ENCODE measurements at regions not wholly inside any gene's neighbourhood (a gene's known extent, or its start where the extent isn't known, plus 50 kb on each side); places are given as distances from the start of the nearest gene placed in this dataset.

GRCh38 chr20:24256307-24256706 is 213.1 kb upstream of the SYNDIG1 start:
- Histone ChIP-seq H3K36me3 (replicated peaks in 1 of 2; ENCODE audit: control insufficient read depth in 2 of 2, insufficient read depth in 2 of 2, low read length in 2 of 2) (no peaks in the 10 kb centered on the region), H3K23ac (ENCODE audit: low read depth, low read length, poor library complexity) (no peak overlapping the region), H2AK5ac (ENCODE audit: low read depth, low read length) (no peak overlapping the region), H3K14ac (ENCODE audit: low read length) (no peak overlapping the region), H3K4me3 (ENCODE audit: low read length in 2 of 2) (no peak overlapping the region), H4K8ac (ENCODE audit: low read depth, low read length) (no peak overlapping the region), H3K4me2 (ENCODE audit: insufficient read depth, low read length, poor library complexity, severe bottlenecking) (no peak overlapping the region), H2BK5ac (ENCODE audit: low read length) (no peak overlapping the region), H3K79me1 (ENCODE audit: low read depth, low read length) (no peaks in the 10 kb centered on the region), H3K4me1 (ENCODE audit: control insufficient read depth in 2 of 2, insufficient read depth in 1 of 2, low read depth in 1 of 2, low read length in 2 of 2) (no peaks in the 10 kb centered on the region), H2BK12ac (ENCODE audit: low read length) (no peak overlapping the region), H2BK15ac (ENCODE audit: low read length) (no peak overlapping the region), H3K9me3 (replicated peaks in 1 of 2; ENCODE audit: control insufficient read depth in 2 of 2, insufficient read depth in 1 of 2, low read depth in 1 of 2, low read length in 2 of 2) (no peaks in the 10 kb centered on the region), H3K27me3 (ENCODE audit: control insufficient read depth in 3 of 3, insufficient read depth in 3 of 3, low read depth in 1 of 3, low read length in 3 of 3) (no peaks in the 10 kb centered on the region), H4K91ac (ENCODE audit: low read depth, low read length, poor library complexity) (no peak overlapping the region), H2AFZ (ENCODE audit: low read length) (no peak overlapping the region), H2BK120ac (ENCODE audit: low read depth, low read length) (no peak overlapping the region), H3K9ac (ENCODE audit: low read depth, low read length, poor library complexity) (no peak overlapping the region), H3K27ac (replicated peaks; ENCODE audit: low read length) (no peak overlapping the region), H3K4ac (ENCODE audit: low read length) (no peak overlapping the region), H3K18ac (ENCODE audit: low read length) (peak overlapping the region; percentile 59)
- no peak for DNase-seq (ENCODE audit: low spot score)
- WGBS, 2 donors (ENCODE audit: extremely low coverage in 2 of 2, insufficient read length in 2 of 2, insufficient replicate concordance in 1 of 2), result no CpG with 5 or more reads among the region's 9 CpGs

- H3K4me1 ChIP-seq (ENCODE audit: control insufficient read depth in 2 of 2, insufficient read depth in 1 of 2, low read depth in 1 of 2, low read length in 2 of 2), result no peaks in the 10 kb centered on the region
- no peak overlapping the region for H3K4me2 ChIP-seq (ENCODE audit: insufficient read depth, low read length, poor library complexity, severe bottlenecking)
- H4K8ac ChIP-seq (ENCODE audit: low read depth, low read length), result no peak overlapping the region
- no peak overlapping the region for H3K14ac ChIP-seq (ENCODE audit: low read length)
- H2BK12ac ChIP-seq (ENCODE audit: low read length), result no peak overlapping the region
- no peak overlapping the region for H4K91ac ChIP-seq (ENCODE audit: low read depth, low read length, poor library complexity)
- no peak overlapping the region for H3K4me3 ChIP-seq (ENCODE audit: low read length in 2 of 2)
- no CpG with 5 or more reads among the region's 3 CpGs for WGBS, 2 donors (ENCODE audit: extremely low coverage in 2 of 2, insufficient read length in 2 of 2, insufficient replicate concordance in 1 of 2)
- H2BK5ac ChIP-seq (ENCODE audit: low read length), result no peak overlapping the region
- no peaks in the 10 kb centered on the region for H3K27me3 ChIP-seq (ENCODE audit: control insufficient read depth in 3 of 3, insufficient read depth in 3 of 3, low read depth in 1 of 3, low read length in 3 of 3)
- no peak overlapping the region for H3K4ac ChIP-seq (ENCODE audit: low read length)
- H3K9ac ChIP-seq (ENCODE audit: low read depth, low read length, poor library complexity), result no peak overlapping the region
- H3K9me3 ChIP-seq (replicated peaks in 1 of 2; ENCODE audit: control insufficient read depth in 2 of 2, insufficient read depth in 1 of 2, low read depth in 1 of 2, low read length in 2 of 2), result no peaks in the 10 kb centered on the region
- no peak overlapping the region for H3K27ac ChIP-seq (replicated peaks; ENCODE audit: low read length)
- no peak overlapping the region for H3K18ac ChIP-seq (ENCODE audit: low read length)
- no peaks in the 10 kb centered on the region for H3K36me3 ChIP-seq (replicated peaks in 1 of 2; ENCODE audit: control insufficient read depth in 2 of 2, insufficient read depth in 2 of 2, low read length in 2 of 2)
- no peak for DNase-seq (ENCODE audit: low spot score)
- no peak overlapping the region for H3K23ac ChIP-seq (ENCODE audit: low read depth, low read length, poor library complexity)
- H2AFZ ChIP-seq (ENCODE audit: low read length), result no peak overlapping the region
- H2BK15ac ChIP-seq (ENCODE audit: low read length), result no peak overlapping the region
- H2BK120ac ChIP-seq (ENCODE audit: low read depth, low read length), result no peak overlapping the region
- H3K79me1 ChIP-seq (ENCODE audit: low read depth, low read length), result no peaks in the 10 kb centered on the region
- no peak overlapping the region for H2AK5ac ChIP-seq (ENCODE audit: low read depth, low read length)
These were observed 214.9 kb upstream of the SYNDIG1 start for GRCh38 chr20:24254480-24254879.

GRCh38 chr20:24253321-24253720 is 216.1 kb upstream of the SYNDIG1 start:
- Histone ChIP-seq H2BK15ac (ENCODE audit: low read length) (no peak overlapping the region), H3K14ac (ENCODE audit: low read length) (no peak overlapping the region), H3K4me2 (ENCODE audit: insufficient read depth, low read length, poor library complexity, severe bottlenecking) (no peak overlapping the region), H2BK120ac (ENCODE audit: low read depth, low read length) (no peak overlapping the region), H2BK12ac (ENCODE audit: low read length) (no peak overlapping the region), H2AK5ac (ENCODE audit: low read depth, low read length) (no peak overlapping the region), H3K27ac (replicated peaks; ENCODE audit: low read length) (no peak overlapping the region), H3K18ac (ENCODE audit: low read length) (no peak overlapping the region), H3K4me1 (ENCODE audit: control insufficient read depth in 2 of 2, insufficient read depth in 1 of 2, low read depth in 1 of 2, low read length in 2 of 2) (no peaks in the 10 kb centered on the region), H4K91ac (ENCODE audit: low read depth, low read length, poor library complexity) (no peak overlapping the region), H3K4ac (ENCODE audit: low read length) (no peak overlapping the region), H3K36me3 (replicated peaks in 1 of 2; ENCODE audit: control insufficient read depth in 2 of 2, insufficient read depth in 2 of 2, low read length in 2 of 2) (no peaks in the 10 kb centered on the region), H3K9me3 (replicated peaks in 1 of 2; ENCODE audit: control insufficient read depth in 2 of 2, insufficient read depth in 1 of 2, low read depth in 1 of 2, low read length in 2 of 2) (no peaks in the 10 kb centered on the region), H3K23ac (ENCODE audit: low read depth, low read length, poor library complexity) (no peak overlapping the region), H3K4me3 (ENCODE audit: low read length in 2 of 2) (no peak overlapping the region), H3K79me1 (ENCODE audit: low read depth, low read length) (no peaks in the 10 kb centered on the region), H2AFZ (ENCODE audit: low read length) (no peak overlapping the region), H4K8ac (ENCODE audit: low read depth, low read length) (no peak overlapping the region), H3K27me3 (ENCODE audit: control insufficient read depth in 3 of 3, insufficient read depth in 3 of 3, low read depth in 1 of 3, low read length in 3 of 3) (no peaks in the 10 kb centered on the region), H2BK5ac (ENCODE audit: low read length) (no peak overlapping the region), H3K9ac (ENCODE audit: low read depth, low read length, poor library complexity) (no peak overlapping the region)
- WGBS, 2 donors (ENCODE audit: extremely low coverage in 2 of 2, insufficient read length in 2 of 2, insufficient replicate concordance in 1 of 2), result no CpG with 5 or more reads among the region's 6 CpGs
- DNase-seq (ENCODE audit: low spot score), result no peak

DNA sequence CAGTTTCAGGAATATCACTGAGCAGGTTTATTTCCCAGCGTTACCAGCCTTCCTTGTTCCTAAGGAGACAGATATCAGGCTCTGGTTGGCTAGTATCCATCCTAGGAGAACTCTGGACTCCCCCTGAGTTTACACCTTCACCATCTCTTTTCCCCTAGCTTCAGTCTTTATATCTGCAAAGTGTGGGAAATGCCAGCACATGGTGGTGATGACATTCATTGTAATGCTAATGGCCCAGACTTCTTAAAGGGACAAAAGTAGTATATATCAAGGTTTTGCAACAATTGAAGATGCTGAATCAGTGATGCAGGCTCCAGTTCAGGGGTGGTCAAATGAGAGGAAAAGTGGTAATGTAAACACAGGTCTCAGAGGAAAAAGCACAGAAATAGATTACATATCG is 224.3 kb upstream of the SYNDIG1 start:
- no peaks in the 10 kb centered on the region for H3K27me3 ChIP-seq (ENCODE audit: control insufficient read depth in 3 of 3, insufficient read depth in 3 of 3, low read depth in 1 of 3, low read length in 3 of 3)
- no peaks in the 10 kb centered on the region for H3K4me1 ChIP-seq (ENCODE audit: control insufficient read depth in 2 of 2, insufficient read depth in 1 of 2, low read depth in 1 of 2, low read length in 2 of 2)
- H3K9me3 ChIP-seq (replicated peaks in 1 of 2; ENCODE audit: control insufficient read depth in 2 of 2, insufficient read depth in 1 of 2, low read depth in 1 of 2, low read length in 2 of 2), result peaks cover 0 to 2% of the 10 kb centered on the region in 2 donors
- no peak for DNase-seq (ENCODE audit: low spot score)
- no peak overlapping the region for H2BK15ac ChIP-seq (ENCODE audit: low read length)
- H3K9ac ChIP-seq (ENCODE audit: low read depth, low read length, poor library complexity), result no peak overlapping the region
- no peak overlapping the region for H2BK12ac ChIP-seq (ENCODE audit: low read length)
- no peak overlapping the region for H4K8ac ChIP-seq (ENCODE audit: low read depth, low read length)
- H2BK5ac ChIP-seq (ENCODE audit: low read length), result no peak overlapping the region
- no peak overlapping the region for H2AFZ ChIP-seq (ENCODE audit: low read length)
- no peak overlapping the region for H3K18ac ChIP-seq (ENCODE audit: low read length)
- no peak overlapping the region for H2BK120ac ChIP-seq (ENCODE audit: low read depth, low read length)
- H4K91ac ChIP-seq (ENCODE audit: low read depth, low read length, poor library complexity), result no peak overlapping the region
- WGBS, 2 donors (ENCODE audit: extremely low coverage in 2 of 2, insufficient read length in 2 of 2, insufficient replicate concordance in 1 of 2), result no CpG with 5 or more reads among the region's 2 CpGs
- no peak overlapping the region for H3K4me3 ChIP-seq (ENCODE audit: low read length in 2 of 2)
- no peaks in the 10 kb centered on the region for H3K79me1 ChIP-seq (ENCODE audit: low read depth, low read length)
- H3K4ac ChIP-seq (ENCODE audit: low read length), result no peak overlapping the region
- no peak overlapping the region for H3K23ac ChIP-seq (ENCODE audit: low read depth, low read length, poor library complexity)
- H3K27ac ChIP-seq (replicated peaks; ENCODE audit: low read length), result no peak overlapping the region
- no peaks in the 10 kb centered on the region for H3K36me3 ChIP-seq (replicated peaks in 1 of 2; ENCODE audit: control insufficient read depth in 2 of 2, insufficient read depth in 2 of 2, low read length in 2 of 2)
- no peak overlapping the region for H2AK5ac ChIP-seq (ENCODE audit: low read depth, low read length)
- no peak overlapping the region for H3K4me2 ChIP-seq (ENCODE audit: insufficient read depth, low read length, poor library complexity, severe bottlenecking)
- no peak overlapping the region for H3K14ac ChIP-seq (ENCODE audit: low read length)

Measured in neuronal stem cell (in vitro differentiated cells).